A549 (cell line): ENCODE measurements at regions not wholly inside any gene's neighbourhood (a gene's known extent, or its start where the extent isn't known, plus 50 kb on each side); places are given as distances from the start of the nearest gene placed in this dataset.

Source experiments
- ATAC-seq, 2 experiments: fragments of 200-7000 bp in 1 of 2; fragments of >200 bp in 1 of 2; cut with Nextera tagmentation in 1 of 2; cut with Tn5 transposase in 1 of 2; 3 replicates each; pipeline versions ENCODE4 v1.8.0 to v1.9.1; 2018 to 2020; ENCODE audit warnings: mild to moderate bottlenecking in 1 of 2, moderate library complexity in 1 of 2
- CTCF ChIA-PET: fragments of 300-600 bp; sonication (Branson Sonifier 250); formaldehyde crosslinking; extraction: SDS; loops from one replicate; lab custom pipeline; 2021; ENCODE audit warnings: antibody characterized with exemption, inconsistent platforms; lab: Yijun Ruan, JAX
- POLR2A ChIA-PET: fragments of 350-600 bp; formaldehyde crosslinking; extraction: SDS; loops from one replicate; lab custom pipeline; 2021; ENCODE audit warnings: antibody characterized with exemption, inconsistent platforms; lab: Yijun Ruan, JAX
- DNase-seq, 2 experiments: peaks; one replicate each; pipeline versions ENCODE4 v3.0.0 to v3.0.0-alpha.2; 2011 to 2016; ENCODE audit warnings: low read depth in 1 of 2, low spot score in 1 of 2
- FAIRE-seq: peaks from 2 replicates; lab custom pipeline; 2011; peaks lifted over from hg19 to GRCh38; lab: Jason Lieb, UNC
- H3K27ac ChIP-seq, 2 experiments: fragments of >200 bp; sonication (Bioruptor Twin); formaldehyde crosslinking; 3 replicates each; pipeline ENCODE4 v1.5.1; 2016 to 2017
- H3K4me1 ChIP-seq: fragments of >200 bp; sonication (Bioruptor Twin); formaldehyde crosslinking; 3 replicates; pipeline ENCODE4 v1.6.1; 2016
- H3K4me2 ChIP-seq: fragments of >200 bp; sonication (Bioruptor Twin); formaldehyde crosslinking; 3 replicates; pipeline ENCODE4 v1.6.1; 2016
- H3K4me3 ChIP-seq: fragments of >200 bp; sonication (Bioruptor Twin); formaldehyde crosslinking; 3 replicates; pipeline ENCODE4 v1.5.1; 2016
- H3K9me3 ChIP-seq: fragments of >200 bp; sonication (Bioruptor Twin); formaldehyde crosslinking; 3 replicates; pipeline ENCODE4 v1.6.1; 2016
- BHLHE40 ChIP-seq: IDR thresholded peaks from 2 replicates; pipeline ENCODE4 v1.6.1; 2012; ENCODE audit warnings: low read depth, low read length, inconsistent platforms
- EHF ChIP-seq: fragments of 250-450 bp; sonication (Bioruptor Pico); IDR thresholded peaks from 2 replicates; pipeline ENCODE4 v1.5.0; 2020; ENCODE audit warnings: mild to moderate bottlenecking
- EHMT2 ChIP-seq: fragments of 200-600 bp; sonication (generic); IDR thresholded peaks from 2 replicates; pipeline ENCODE4 v1.6.1; 2016; ENCODE audit warnings: antibody characterized with exemption, low read depth, mild to moderate bottlenecking, moderate library complexity
- EP300 ChIP-seq, 2 experiments: fragments of >200 bp; sonication (Bioruptor Twin); formaldehyde crosslinking; IDR thresholded peaks; 2 replicates in 1 of 2; 3 replicates in 1 of 2; pipeline ENCODE4 v1.6.1; 2016 to 2017
- ESRRA ChIP-seq: fragments of 150-350 bp; IDR thresholded peaks from 2 replicates; pipeline ENCODE4 v1.6.1; 2014; ENCODE audit warnings: mild to moderate bottlenecking, low read length, borderline replicate concordance
- HEYL ChIP-seq: fragments of 250-450 bp; sonication (Bioruptor Pico); IDR thresholded peaks from 2 replicates; pipeline ENCODE4 v1.8.0; 2021; ENCODE audit warnings: mild to moderate bottlenecking, moderate library complexity
- HOXA7 ChIP-seq: fragments of 250-450 bp; sonication (Bioruptor Pico); IDR thresholded peaks from 2 replicates; pipeline ENCODE4 v1.5.0; 2020; ENCODE audit warnings: mild to moderate bottlenecking, moderate library complexity
- MYC ChIP-seq: IDR thresholded peaks from 2 replicates; pipeline ENCODE4 v1.6.1; 2012; ENCODE audit warnings: mild to moderate bottlenecking, inconsistent platforms, low read length, improper control_type of control experiment, borderline replicate concordance
- NPAS2 ChIP-seq: fragments of 250-450 bp; sonication (Bioruptor Pico); IDR thresholded peaks from 2 replicates; pipeline ENCODE4 v1.8.0; 2022; ENCODE audit warnings: mild to moderate bottlenecking, moderate library complexity, borderline replicate concordance
- NR3C1 ChIP-seq: fragments of >200 bp; sonication (Bioruptor Twin); formaldehyde crosslinking; IDR thresholded peaks from 3 replicates; pipeline ENCODE4 v1.6.1; 2017
- RARB ChIP-seq: fragments of 250-450 bp; sonication (Bioruptor Pico); IDR thresholded peaks from 2 replicates; pipeline ENCODE4 v1.8.0; 2021; ENCODE audit warnings: mild to moderate bottlenecking, moderate library complexity
- TP53 ChIP-seq: fragments of 250-450 bp; sonication (Bioruptor Pico); IDR thresholded peaks from 2 replicates; pipeline ENCODE4 v1.5.0; 2021; ENCODE audit warnings: mild to moderate bottlenecking, moderate library complexity
- ZSCAN20 ChIP-seq: fragments of 250-450 bp; sonication (Bioruptor Pico); IDR thresholded peaks from 2 replicates; pipeline ENCODE4 v1.8.0; 2022; ENCODE audit warnings: mild to moderate bottlenecking, moderate library complexity
- WGBS: methylation state at CpG from one replicate; pipeline ENCODE4 v1.1.6; 2017; ENCODE audit errors: missing lambda C conversion rate; 5-methylcytosine and 5-hydroxymethylcytosine counted together
- TF ChIP-seq, protein P1 (sequence below): fragments of 200-600 bp; sonication (generic); IDR thresholded peaks from 2 replicates; pipeline ENCODE4 v1.6.1; 2016; ENCODE audit warnings: antibody characterized with exemption, mild to moderate bottlenecking, moderate library complexity
- TF ChIP-seq, protein P2 (sequence below): IDR thresholded peaks from 2 replicates; pipeline ENCODE4 v1.6.1; 2012
- TF ChIP-seq, protein P3 (sequence below): fragments of 150-350 bp; IDR thresholded peaks from 2 replicates; pipeline ENCODE4 v1.6.1; 2014; ENCODE audit warnings: low read depth, mild to moderate bottlenecking, low read length
- TF ChIP-seq, protein P4 (sequence below): fragments of 250-450 bp; sonication (Bioruptor Pico); IDR thresholded peaks from 2 replicates; pipeline ENCODE4 v1.5.0; 2020; ENCODE audit warnings: low read depth, mild to moderate bottlenecking, moderate library complexity

DNA sequence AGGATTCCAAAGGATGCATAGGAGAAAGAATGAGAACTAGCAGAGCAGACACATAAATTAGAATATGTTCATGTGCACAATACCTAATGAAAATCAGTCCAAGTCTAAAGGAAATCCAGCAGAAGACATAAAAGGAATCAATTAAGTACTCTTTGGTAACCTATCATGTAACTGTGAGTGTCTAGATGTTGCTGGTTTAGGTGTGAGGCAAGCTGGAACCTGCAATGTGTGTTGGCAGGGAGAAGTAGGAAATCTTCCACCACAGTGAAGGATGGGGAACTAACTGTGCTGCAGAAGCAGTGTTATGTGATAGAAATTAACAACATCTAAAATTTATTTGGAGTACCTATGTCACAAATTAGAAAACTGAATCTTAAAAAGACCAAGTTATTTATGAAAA lies 330.8 kb upstream of the DKK2 start (continued):
- TF ChIP-seq, protein P1, sequence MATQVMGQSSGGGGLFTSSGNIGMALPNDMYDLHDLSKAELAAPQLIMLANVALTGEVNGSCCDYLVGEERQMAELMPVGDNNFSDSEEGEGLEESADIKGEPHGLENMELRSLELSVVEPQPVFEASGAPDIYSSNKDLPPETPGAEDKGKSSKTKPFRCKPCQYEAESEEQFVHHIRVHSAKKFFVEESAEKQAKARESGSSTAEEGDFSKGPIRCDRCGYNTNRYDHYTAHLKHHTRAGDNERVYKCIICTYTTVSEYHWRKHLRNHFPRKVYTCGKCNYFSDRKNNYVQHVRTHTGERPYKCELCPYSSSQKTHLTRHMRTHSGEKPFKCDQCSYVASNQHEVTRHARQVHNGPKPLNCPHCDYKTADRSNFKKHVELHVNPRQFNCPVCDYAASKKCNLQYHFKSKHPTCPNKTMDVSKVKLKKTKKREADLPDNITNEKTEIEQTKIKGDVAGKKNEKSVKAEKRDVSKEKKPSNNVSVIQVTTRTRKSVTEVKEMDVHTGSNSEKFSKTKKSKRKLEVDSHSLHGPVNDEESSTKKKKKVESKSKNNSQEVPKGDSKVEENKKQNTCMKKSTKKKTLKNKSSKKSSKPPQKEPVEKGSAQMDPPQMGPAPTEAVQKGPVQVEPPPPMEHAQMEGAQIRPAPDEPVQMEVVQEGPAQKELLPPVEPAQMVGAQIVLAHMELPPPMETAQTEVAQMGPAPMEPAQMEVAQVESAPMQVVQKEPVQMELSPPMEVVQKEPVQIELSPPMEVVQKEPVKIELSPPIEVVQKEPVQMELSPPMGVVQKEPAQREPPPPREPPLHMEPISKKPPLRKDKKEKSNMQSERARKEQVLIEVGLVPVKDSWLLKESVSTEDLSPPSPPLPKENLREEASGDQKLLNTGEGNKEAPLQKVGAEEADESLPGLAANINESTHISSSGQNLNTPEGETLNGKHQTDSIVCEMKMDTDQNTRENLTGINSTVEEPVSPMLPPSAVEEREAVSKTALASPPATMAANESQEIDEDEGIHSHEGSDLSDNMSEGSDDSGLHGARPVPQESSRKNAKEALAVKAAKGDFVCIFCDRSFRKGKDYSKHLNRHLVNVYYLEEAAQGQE, result no peak
- TF ChIP-seq, protein P2, sequence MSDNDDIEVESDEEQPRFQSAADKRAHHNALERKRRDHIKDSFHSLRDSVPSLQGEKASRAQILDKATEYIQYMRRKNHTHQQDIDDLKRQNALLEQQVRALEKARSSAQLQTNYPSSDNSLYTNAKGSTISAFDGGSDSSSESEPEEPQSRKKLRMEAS, result no peak
- TF ChIP-seq TP53 (CRISPR knock-in tag), result no peak

DNA sequence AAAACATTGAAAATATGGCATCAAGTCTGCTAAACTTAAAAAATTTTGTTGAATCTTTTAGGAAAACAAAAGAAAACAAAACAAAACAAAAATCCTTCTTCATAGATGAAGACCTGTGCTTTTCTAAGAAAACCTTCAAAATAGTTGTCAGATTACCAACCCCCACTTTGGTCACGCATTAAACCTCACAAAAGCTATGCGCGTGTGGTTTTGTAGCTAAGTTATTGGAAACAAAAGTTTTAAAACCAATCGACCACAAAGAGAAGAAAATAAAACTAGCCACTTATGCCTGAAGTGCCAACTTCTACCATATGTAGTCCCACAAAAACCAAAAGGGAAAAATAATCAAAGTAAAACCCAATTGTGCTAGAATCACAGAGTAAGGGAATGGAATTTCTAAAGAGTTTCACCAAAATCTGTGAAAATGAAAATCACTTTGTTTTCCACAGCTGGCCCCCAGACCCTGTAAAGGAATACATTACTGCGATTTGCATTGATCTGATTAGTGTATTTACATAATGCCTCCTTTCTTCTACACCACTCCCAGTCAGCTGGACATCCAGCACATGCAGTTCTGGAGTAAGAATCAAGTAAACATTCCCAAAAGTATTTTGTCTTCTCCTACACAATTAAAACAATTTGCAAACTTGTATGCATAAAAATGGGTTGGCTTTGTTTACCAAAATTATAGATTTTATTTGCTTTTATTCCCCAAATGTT lies 330.1 kb upstream of the DKK2 start:
- FAIRE-seq (no peak), ATAC-seq (no peak), DNase-seq (no peak)
- CTCF ChIA-PET, result no interaction called here
- Histone ChIP-seq H3K4me2 (no peak overlapping the region), H3K27ac (no peak overlapping the region), H3K4me3 (no peak overlapping the region), H3K9me3 (no peaks in the 10 kb centered on the region), H3K4me1 (no peaks in the 10 kb centered on the region)
- TF ChIP-seq EP300 (IDR thresholded peaks at IDR 0.05) (no peak), EHMT2 (no peak)
- TF ChIP-seq, protein P3, sequence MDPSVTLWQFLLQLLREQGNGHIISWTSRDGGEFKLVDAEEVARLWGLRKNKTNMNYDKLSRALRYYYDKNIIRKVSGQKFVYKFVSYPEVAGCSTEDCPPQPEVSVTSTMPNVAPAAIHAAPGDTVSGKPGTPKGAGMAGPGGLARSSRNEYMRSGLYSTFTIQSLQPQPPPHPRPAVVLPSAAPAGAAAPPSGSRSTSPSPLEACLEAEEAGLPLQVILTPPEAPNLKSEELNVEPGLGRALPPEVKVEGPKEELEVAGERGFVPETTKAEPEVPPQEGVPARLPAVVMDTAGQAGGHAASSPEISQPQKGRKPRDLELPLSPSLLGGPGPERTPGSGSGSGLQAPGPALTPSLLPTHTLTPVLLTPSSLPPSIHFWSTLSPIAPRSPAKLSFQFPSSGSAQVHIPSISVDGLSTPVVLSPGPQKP, result no peak
- TF ChIP-seq, protein P4, sequence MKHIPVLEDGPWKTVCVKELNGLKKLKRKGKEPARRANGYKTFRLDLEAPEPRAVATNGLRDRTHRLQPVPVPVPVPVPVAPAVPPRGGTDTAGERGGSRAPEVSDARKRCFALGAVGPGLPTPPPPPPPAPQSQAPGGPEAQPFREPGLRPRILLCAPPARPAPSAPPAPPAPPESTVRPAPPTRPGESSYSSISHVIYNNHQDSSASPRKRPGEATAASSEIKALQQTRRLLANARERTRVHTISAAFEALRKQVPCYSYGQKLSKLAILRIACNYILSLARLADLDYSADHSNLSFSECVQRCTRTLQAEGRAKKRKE (CRISPR knock-in tag), result no peak
- WGBS, result 54% methylated on average over 5 of the region's 5 CpGs
- POLR2A ChIA-PET, result no interaction called here

DNA sequence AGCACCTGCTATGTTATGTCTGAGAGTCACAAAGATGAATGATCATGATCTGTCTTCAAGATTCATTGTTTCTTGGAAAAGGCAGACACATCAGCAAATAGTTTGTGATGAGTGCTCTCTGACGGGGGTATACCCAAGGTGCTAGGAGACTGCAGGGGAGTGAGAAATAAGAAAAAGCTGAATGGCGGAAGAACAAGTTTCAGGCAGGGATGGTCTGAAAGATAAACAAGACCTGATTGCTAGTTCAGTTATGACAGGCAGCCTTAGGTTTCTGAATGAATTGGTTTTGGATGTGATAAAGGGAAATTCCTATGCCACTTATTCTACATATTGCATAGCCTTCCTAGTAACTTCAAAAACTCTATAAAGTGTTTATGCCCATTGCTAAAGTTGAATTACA lies 327.0 kb upstream of the DKK2 start:
- 18% methylated on average over 2 of the region's 2 CpGs for WGBS
- Histone ChIP-seq H3K4me2 (no peak overlapping the region), H3K9me3 (no peaks in the 10 kb centered on the region), H3K4me3 (no peak overlapping the region), H3K4me1 (no peaks in the 10 kb centered on the region), H3K27ac (no peak overlapping the region)
- no peak for FAIRE-seq
- ChIA-PET POLR2A (no interaction called here), CTCF (no interaction called here)
- no peak for DNase-seq
- no peak for TF ChIP-seq ESRRA
- TF ChIP-seq BHLHE40, result no peak
- TF ChIP-seq HOXA7 (CRISPR knock-in tag), result no peak
- TF ChIP-seq TP53 (CRISPR knock-in tag), result no peak
- no peak for TF ChIP-seq NR3C1
- TF ChIP-seq HEYL (CRISPR knock-in tag), result no peak
- TF ChIP-seq EHF, result no peak
- TF ChIP-seq NPAS2, result no peak
- no peak for TF ChIP-seq MYC
- no peak for TF ChIP-seq ZSCAN20 (CRISPR knock-in tag)
- no peak for TF ChIP-seq RARB (CRISPR knock-in tag)
- ATAC-seq, result no peak
